ENCODE measurements at regions not wholly inside any gene's neighbourhood (a gene's known extent, or its start where the extent isn't known, plus 50 kb on each side); places are given as distances from the start of the nearest gene placed in this dataset.

- intact Hi-C loops (cut with micrococcal nuclease), result no loop called here
- ATAC-seq (ENCODE audit: low read depth) (no peak), DNase-seq (peak; percentile 30)
- H2BK20ac ChIP-seq (ENCODE audit: low read depth, low read length), result no peak overlapping the region
- CTCF ChIA-PET, result interaction anchor here (0.6 kb wide), 1 partner anchor 21 kb away, joined by 3 read pairs; no protein-coding TSS in a partner anchor
- BruUV-seq (replicated peaks), result no TSS peak
- H3K4me3 ChIP-seq (ENCODE audit: insufficient read depth, low read depth, low read length), result no peak overlapping the region
- H3K56ac ChIP-seq (ENCODE audit: extremely low read depth, insufficient read depth, low read length), result no peak overlapping the region
- no peak overlapping the region for H2BK15ac ChIP-seq (ENCODE audit: low read depth, low read length)
- H3K9me3 ChIP-seq (ENCODE audit: control insufficient read depth, insufficient read depth, low read length), result no peaks in the 10 kb centered on the region
- H2AK9ac ChIP-seq (replicated peaks; ENCODE audit: low read depth, low read length, poor library complexity), result no peak overlapping the region
- no peak overlapping the region for H4K8ac ChIP-seq (ENCODE audit: low read depth in 2 of 2, low read length in 2 of 2)
- H2BK120ac ChIP-seq (ENCODE audit: low read depth, low read length), result no peak overlapping the region
- no peak overlapping the region for H3K27ac ChIP-seq (ENCODE audit: insufficient read depth, low read length)
- H3K27me3 ChIP-seq (ENCODE audit: control insufficient read depth, insufficient read depth, low read length), result no peaks in the 10 kb centered on the region
- no peaks in the 10 kb centered on the region for H3K9me1 ChIP-seq (ENCODE audit: insufficient read depth, low read length)
- POLR2A ChIA-PET (ENCODE audit: unreplicated experiment), result no interaction called here
- no peak overlapping the region for H3K23ac ChIP-seq (ENCODE audit: low read depth, low read length)
- no peak overlapping the region for H3K4ac ChIP-seq (ENCODE audit: low read depth, low read length)
- H3K36me3 ChIP-seq (ENCODE audit: control insufficient read depth, insufficient read depth, low read length), result no peaks in the 10 kb centered on the region
- no peak overlapping the region for H4K91ac ChIP-seq (ENCODE audit: insufficient read depth, low read depth, low read length)
- H3K4me2 ChIP-seq (ENCODE audit: low read depth, low read length), result no peak overlapping the region
- no peak overlapping the region for H4K5ac ChIP-seq (ENCODE audit: low read depth, low read length)
- no peak overlapping the region for H3K9ac ChIP-seq (ENCODE audit: low read depth, low read length)
- H4K20me1 ChIP-seq (ENCODE audit: insufficient read depth, low read length), result no peaks in the 10 kb centered on the region
- no peak overlapping the region for H3K14ac ChIP-seq (replicated peaks; ENCODE audit: low read depth, low read length)
- no peaks in the 10 kb centered on the region for H3K79me1 ChIP-seq (ENCODE audit: low read depth in 1 of 2, low read length in 2 of 2)
- TF ChIP-seq ELK1 (IDR thresholded peaks at IDR 0.05; ENCODE audit: borderline replicate concordance, low read depth, low read length) (no peak), RAD21 (IDR thresholded peaks at IDR 0.05; ENCODE audit: low read length) (no peak), CEBPB (IDR thresholded peaks at IDR 0.05; ENCODE audit: low read depth, low read length) (no peak), SMC3 (IDR thresholded peaks at IDR 0.05; ENCODE audit: low read depth, low read length) (no peak), BHLHE40 (IDR thresholded peaks at IDR 0.05; ENCODE audit: low read depth, low read length) (no peak), POLR2A (IDR thresholded peaks at IDR 0.05; ENCODE audit: low read depth, low read length) (no peak), MAZ (IDR thresholded peaks at IDR 0.05; ENCODE audit: borderline replicate concordance, low read depth, low read length) (no peak), NFE2L2 (IDR thresholded peaks at IDR 0.05; ENCODE audit: low read depth, low read length) (no peak), CHD1 (IDR thresholded peaks at IDR 0.05; ENCODE audit: low read depth, low read length) (no peak), CTCF (conservative IDR thresholded peaks at IDR 0.05; ENCODE audit: low read depth, low read length) (no peak), MAFK (IDR thresholded peaks at IDR 0.05; ENCODE audit: low read depth, low read length) (no peak), MXI1 (IDR thresholded peaks at IDR 0.05; ENCODE audit: borderline replicate concordance, low read depth, low read length) (no peak), FOS (IDR thresholded peaks at IDR 0.05; ENCODE audit: low read depth, low read length) (no peak), RCOR1 (IDR thresholded peaks at IDR 0.05; ENCODE audit: insufficient replicate concordance, low read length) (no peak), USF2 (IDR thresholded peaks at IDR 0.05; ENCODE audit: low read depth, low read length) (no peak), RFX5 (IDR thresholded peaks at IDR 0.05; ENCODE audit: low read depth, low read length) (no peak)
- H3K18ac ChIP-seq (ENCODE audit: low read depth, low read length), result no peak overlapping the region
- no peak overlapping the region for H2AK5ac ChIP-seq (ENCODE audit: low read depth, low read length)
- no peak overlapping the region for H2AFZ ChIP-seq (replicated peaks; ENCODE audit: low read length, poor library complexity)
- no peaks in the 10 kb centered on the region for H3K4me1 ChIP-seq (ENCODE audit: control insufficient read depth, insufficient read depth, low read length)
- in situ Hi-C loops (cut with MboI; ENCODE audit: low sequenced_read_pairs), result no loop called here
- H2BK5ac ChIP-seq (ENCODE audit: low read depth, low read length, poor library complexity, severe bottlenecking), result no peak overlapping the region
- dilution Hi-C loops (cut with HindIII; ENCODE audit: low sequenced_read_pairs, unreplicated experiment), result no loop called here
- no CpG with 5 or more reads among the region's 1 CpG for WGBS, 2 experiments (ENCODE audit: extremely low coverage in 2 of 2, insufficient read length in 1 of 2)
Observed at GRCh38 chr13:106424805-106425204, 110.7 kb downstream of the EFNB2 start.

Measured in IMR-90 (cell line).